ENCODE measurements at regions not wholly inside any gene's neighbourhood (a gene's known extent, or its start where the extent isn't known, plus 50 kb on each side); places are given as distances from the start of the nearest gene placed in this dataset.
"Not testable (repeated sequence)": the region's sequence is repeated elsewhere in the genome, so short reads cannot be mapped to it uniquely, and the experiment has no call there.

- Mint-ChIP-seq H3K27ac (peak overlapping the region; percentile 98), H3K4me1 (ENCODE audit: low read depth in 2 of 2) (peaks cover 25 to 32% of the 10 kb centered on the region in 2 donors), H3K4me3 (peak overlapping the region; percentile 79), H3K27me3 (no peaks in the 10 kb centered on the region), H3K36me3 (no peaks in the 10 kb centered on the region), H3K9me3 (no peaks in the 10 kb centered on the region)
- peak; percentile 86 for DNase-seq (ENCODE audit: low spot score)
- peak; percentile 95 to 96 for ATAC-seq
These were observed 68.3 kb upstream of the CHD2 start for GRCh38 chr15:92831655-92832328.

GRCh38 chr15:92833106-92833433 is 67.1 kb upstream of the CHD2 start:
- ATAC-seq (no peak), DNase-seq (ENCODE audit: low spot score) (no peak)
- H3K36me3 Mint-ChIP-seq, result no peaks in the 10 kb centered on the region
- peak overlapping the region; percentile 79 for H3K4me3 Mint-ChIP-seq
- H3K4me1 Mint-ChIP-seq (ENCODE audit: low read depth in 2 of 2), result peaks cover 25 to 32% of the 10 kb centered on the region in 2 donors
- H3K27ac Mint-ChIP-seq, result peak overlapping the region; percentile 98
- no peaks in the 10 kb centered on the region for H3K27me3 Mint-ChIP-seq
- no peaks in the 10 kb centered on the region for H3K9me3 Mint-ChIP-seq

- DNase-seq (ENCODE audit: low spot score) (no peak), ATAC-seq (no peak)
- H3K9me3 Mint-ChIP-seq, result no peaks in the 10 kb centered on the region
- no peaks in the 10 kb centered on the region for H3K36me3 Mint-ChIP-seq
- peak overlapping the region; percentile 98 for H3K27ac Mint-ChIP-seq
- H3K4me1 Mint-ChIP-seq (ENCODE audit: low read depth in 2 of 2), result peaks cover 25 to 32% of the 10 kb centered on the region in 2 donors
- H3K27me3 Mint-ChIP-seq, result no peaks in the 10 kb centered on the region
- peak overlapping the region; percentile 79 for H3K4me3 Mint-ChIP-seq
These were observed 66.4 kb upstream of the CHD2 start for GRCh38 chr15:92833493-92834271.

- ATAC-seq (peak; percentile 45 to 62), DNase-seq (ENCODE audit: low spot score) (no peak)
- Mint-ChIP-seq H3K27me3 (no peaks in the 10 kb centered on the region), H3K27ac (peak overlapping the region in 1 of 2 donors; percentile 59), H3K9me3 (no peaks in the 10 kb centered on the region), H3K36me3 (no peaks in the 10 kb centered on the region), H3K4me1 (ENCODE audit: low read depth in 2 of 2) (peaks cover 6 to 7% of the 10 kb centered on the region in 2 donors), H3K4me3 (peak overlapping the region; percentile 47)
These were observed 60.4 kb upstream of the CHD2 start for GRCh38 chr15:92839696-92840095.

GRCh38 chr15:92840149-92840548 is 60.0 kb upstream of the CHD2 start:
- H3K36me3 Mint-ChIP-seq, result no peaks in the 10 kb centered on the region
- peaks cover 10 to 12% of the 10 kb centered on the region in 2 donors for H3K4me1 Mint-ChIP-seq (ENCODE audit: low read depth in 2 of 2)
- H3K27me3 Mint-ChIP-seq, result no peaks in the 10 kb centered on the region
- no peak overlapping the region for H3K4me3 Mint-ChIP-seq
- no peaks in the 10 kb centered on the region for H3K9me3 Mint-ChIP-seq
- ATAC-seq (no peak), DNase-seq (ENCODE audit: low spot score) (no peak)
- H3K27ac Mint-ChIP-seq, result peak overlapping the region in 1 of 2 donors; percentile 59

GRCh38 chr15:92843326-92843725 is 56.8 kb upstream of the CHD2 start:
- H3K4me3 Mint-ChIP-seq, result no peak overlapping the region
- ATAC-seq (no peak), DNase-seq (ENCODE audit: low spot score) (no peak)
- no peaks in the 10 kb centered on the region for H3K36me3 Mint-ChIP-seq
- peak overlapping the region in 1 of 2 donors; percentile 73 for H3K27ac Mint-ChIP-seq
- no peaks in the 10 kb centered on the region for H3K27me3 Mint-ChIP-seq
- peaks cover 16 to 20% of the 10 kb centered on the region in 2 donors for H3K4me1 Mint-ChIP-seq (ENCODE audit: low read depth in 2 of 2)
- H3K9me3 Mint-ChIP-seq, result no peaks in the 10 kb centered on the region

- Mint-ChIP-seq H3K27me3 (no peaks in the 10 kb centered on the region), H3K4me1 (ENCODE audit: low read depth in 2 of 2) (peaks cover 17 to 20% of the 10 kb centered on the region in 2 donors), H3K36me3 (no peaks in the 10 kb centered on the region), H3K9me3 (no peaks in the 10 kb centered on the region), H3K4me3 (no peak overlapping the region), H3K27ac (peak overlapping the region in 1 of 2 donors; percentile 73)
- ATAC-seq (no peak), DNase-seq (ENCODE audit: low spot score) (no peak)
These were observed 56.3 kb upstream of the CHD2 start for GRCh38 chr15:92843814-92844213.

GRCh38 chr15:92845126-92845508 is 55.0 kb upstream of the CHD2 start:
- Mint-ChIP-seq H3K36me3 (no peaks in the 10 kb centered on the region), H3K4me3 (peak overlapping the region; percentile 62), H3K4me1 (ENCODE audit: low read depth in 2 of 2) (peaks cover 14 to 16% of the 10 kb centered on the region in 2 donors), H3K9me3 (no peaks in the 10 kb centered on the region), H3K27me3 (no peaks in the 10 kb centered on the region), H3K27ac (peak overlapping the region; percentile 84)
- ATAC-seq (peak in 1 of 2 donors; percentile 50), DNase-seq (ENCODE audit: low spot score) (no peak)

- no peaks in the 10 kb centered on the region for H3K27me3 Mint-ChIP-seq
- H3K9me3 Mint-ChIP-seq, result no peaks in the 10 kb centered on the region
- H3K4me1 Mint-ChIP-seq (ENCODE audit: low read depth in 2 of 2), result peaks cover 14 to 15% of the 10 kb centered on the region in 2 donors
- ATAC-seq, result no peak
- H3K4me3 Mint-ChIP-seq, result no peak overlapping the region
- no peaks in the 10 kb centered on the region for H3K36me3 Mint-ChIP-seq
- no peak for DNase-seq (ENCODE audit: low spot score)
- peak overlapping the region in 1 of 2 donors; percentile 47 for H3K27ac Mint-ChIP-seq
These were observed 53.4 kb upstream of the CHD2 start for GRCh38 chr15:92846741-92847140.

GRCh38 chr15:92847841-92848240 is 52.3 kb upstream of the CHD2 start:
- Mint-ChIP-seq H3K4me1 (ENCODE audit: low read depth in 2 of 2) (peaks cover 14 to 15% of the 10 kb centered on the region in 2 donors), H3K27ac (peak overlapping the region in 1 of 2 donors; percentile 67), H3K4me3 (no peak overlapping the region)

GRCh38 chr15:92848464-92848851 is 51.7 kb upstream of the CHD2 start:
- Mint-ChIP-seq H3K27me3 (peaks cover 0 to 1% of the 10 kb centered on the region in 2 donors), H3K27ac (peak overlapping the region; percentile 67 to 82), H3K36me3 (no peaks in the 10 kb centered on the region), H3K4me1 (ENCODE audit: low read depth in 2 of 2) (peaks cover 14 to 16% of the 10 kb centered on the region in 2 donors), H3K9me3 (no peaks in the 10 kb centered on the region), H3K4me3 (no peak overlapping the region)
- ATAC-seq (no peak), DNase-seq (ENCODE audit: low spot score) (no peak)

More at GRCh38 chr15:92847841-92848240, 52.3 kb upstream of the CHD2 start:
- H3K27me3 Mint-ChIP-seq, result no peaks in the 10 kb centered on the region
- DNase-seq (ENCODE audit: low spot score) (no peak), ATAC-seq (no peak)
- no peaks in the 10 kb centered on the region for H3K9me3 Mint-ChIP-seq
- H3K36me3 Mint-ChIP-seq, result no peaks in the 10 kb centered on the region

- Mint-ChIP-seq H3K9me3 (no peaks in the 10 kb centered on the region), H3K4me1 (ENCODE audit: low read depth in 2 of 2) (peaks cover 14 to 18% of the 10 kb centered on the region in 2 donors), H3K27me3 (peaks cover 0 to 3% of the 10 kb centered on the region in 2 donors), H3K36me3 (no peaks in the 10 kb centered on the region), H3K4me3 (no peak overlapping the region), H3K27ac (peak overlapping the region; percentile 67 to 82)
- peak; percentile 78 to 85 for ATAC-seq
- DNase-seq (ENCODE audit: low spot score), result no peak
These were observed 51.1 kb upstream of the CHD2 start for GRCh38 chr15:92848852-92849598.

GRCh38 chr15:92850218-92850617 is 49.9 kb upstream of the CHD2 start:
- not testable (repeated sequence) for H3K9me3 Mint-ChIP-seq; H3K27me3 Mint-ChIP-seq; H3K4me3 Mint-ChIP-seq; H3K36me3 Mint-ChIP-seq; DNase-seq (ENCODE audit: low spot score)
- ATAC-seq, result peak in 1 of 2 donors; percentile 59
- Mint-ChIP-seq H3K27ac (peak overlapping the region in 1 of 2 donors; percentile 82), H3K4me1 (ENCODE audit: low read depth in 2 of 2) (peaks cover 8 to 13% of the 10 kb centered on the region in 2 donors)

Data from natural killer cell treated with Interleukin-12 subunit alpha and Interleukin-12 subunit beta and Interleukin-15 and Interleukin-18, amount 100 ng/mL, for 72 hours (primary cell).